ENCODE measurements at regions not wholly inside any gene's neighbourhood (a gene's known extent, or its start where the extent isn't known, plus 50 kb on each side); places are given as distances from the start of the nearest gene placed in this dataset.

DNA sequence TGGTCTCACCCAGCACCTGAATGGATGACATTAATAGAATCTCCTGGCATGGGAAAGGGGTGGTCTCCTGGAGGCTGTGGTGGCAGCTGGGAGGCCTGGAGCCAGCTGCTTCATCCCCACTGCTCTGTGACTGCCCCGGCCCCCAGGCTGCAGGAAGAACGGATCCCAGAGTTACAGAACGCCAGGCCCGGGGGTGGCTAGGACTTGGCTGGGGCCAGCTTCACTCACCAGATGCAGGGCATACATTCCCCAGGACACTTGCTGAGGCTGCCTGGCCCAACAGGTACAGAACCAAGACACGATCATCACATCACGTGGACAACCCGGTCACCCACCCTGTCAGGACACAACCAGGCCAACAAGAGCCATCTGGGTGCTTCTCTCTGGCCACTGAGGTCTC, 178.6 kb upstream of the SALL3 start:
- Histone ChIP-seq H3K36me3 (ENCODE audit: control insufficient read depth in 2 of 2, extremely low read depth in 1 of 2, insufficient read depth in 2 of 2, low read length in 2 of 2) (no peaks in the 10 kb centered on the region), H3K27me3 (ENCODE audit: control insufficient read depth, extremely low read depth, insufficient read depth, low read length) (no peaks in the 10 kb centered on the region), H3K27ac (ENCODE audit: control insufficient read depth, insufficient read depth, low read length) (no peak overlapping the region), H3K4me1 (ENCODE audit: control insufficient read depth, extremely low read depth, insufficient read depth, low read length) (no peaks in the 10 kb centered on the region), H2AFZ (ENCODE audit: control insufficient read depth, low read length) (no peak overlapping the region), H3K4me3 (ENCODE audit: control insufficient read depth in 2 of 3, extremely low read depth in 1 of 3, insufficient read depth in 2 of 3, low read depth in 1 of 3, low read length in 3 of 3) (no peak overlapping the region), H3K9ac (ENCODE audit: control insufficient read depth, extremely low read depth, insufficient read depth, low read length) (no peak overlapping the region), H3K79me2 (ENCODE audit: control insufficient read depth, insufficient read depth, low read length) (no peaks in the 10 kb centered on the region), H3K9me1 (ENCODE audit: control insufficient read depth, extremely low read depth, insufficient read depth, low read length) (no peaks in the 10 kb centered on the region), H4K20me1 (ENCODE audit: control insufficient read depth, extremely low read depth, insufficient read depth, low read length) (no peaks in the 10 kb centered on the region), H3K9me3 (ENCODE audit: control insufficient read depth, low read depth, low read length) (peaks cover 18% of the 10 kb centered on the region), H3K4me2 (ENCODE audit: control insufficient read depth, extremely low read depth, insufficient read depth, low read depth, low read length) (no peak overlapping the region)
- TF ChIP-seq, protein P1, sequence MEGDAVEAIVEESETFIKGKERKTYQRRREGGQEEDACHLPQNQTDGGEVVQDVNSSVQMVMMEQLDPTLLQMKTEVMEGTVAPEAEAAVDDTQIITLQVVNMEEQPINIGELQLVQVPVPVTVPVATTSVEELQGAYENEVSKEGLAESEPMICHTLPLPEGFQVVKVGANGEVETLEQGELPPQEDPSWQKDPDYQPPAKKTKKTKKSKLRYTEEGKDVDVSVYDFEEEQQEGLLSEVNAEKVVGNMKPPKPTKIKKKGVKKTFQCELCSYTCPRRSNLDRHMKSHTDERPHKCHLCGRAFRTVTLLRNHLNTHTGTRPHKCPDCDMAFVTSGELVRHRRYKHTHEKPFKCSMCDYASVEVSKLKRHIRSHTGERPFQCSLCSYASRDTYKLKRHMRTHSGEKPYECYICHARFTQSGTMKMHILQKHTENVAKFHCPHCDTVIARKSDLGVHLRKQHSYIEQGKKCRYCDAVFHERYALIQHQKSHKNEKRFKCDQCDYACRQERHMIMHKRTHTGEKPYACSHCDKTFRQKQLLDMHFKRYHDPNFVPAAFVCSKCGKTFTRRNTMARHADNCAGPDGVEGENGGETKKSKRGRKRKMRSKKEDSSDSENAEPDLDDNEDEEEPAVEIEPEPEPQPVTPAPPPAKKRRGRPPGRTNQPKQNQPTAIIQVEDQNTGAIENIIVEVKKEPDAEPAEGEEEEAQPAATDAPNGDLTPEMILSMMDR (optimal IDR thresholded peaks at IDR 0.05 in 1 of 3, IDR thresholded peaks at IDR 0.05 in 1 of 3, conservative IDR thresholded peaks at IDR 0.05 in 1 of 3; ENCODE audit: extremely low read depth in 1 of 3, insufficient read depth in 2 of 3, low read length in 3 of 3) = no peak
- TF ChIP-seq EZH2 (IDR thresholded peaks at IDR 0.05; ENCODE audit: low read length) = no peak
- DNase-seq (ENCODE audit: low read depth, low spot score) (no peak), FAIRE-seq (no peak)
- dilution Hi-C loops (cut with MboI; ENCODE audit: extremely low pct_ligation_motif_present, low sequenced_read_pairs) = no loop called here

- Histone ChIP-seq H3K79me2 (ENCODE audit: control insufficient read depth, insufficient read depth, low read length) (no peaks in the 10 kb centered on the region), H3K4me1 (ENCODE audit: control insufficient read depth, extremely low read depth, insufficient read depth, low read length) (no peaks in the 10 kb centered on the region), H3K27me3 (ENCODE audit: control insufficient read depth, extremely low read depth, insufficient read depth, low read length) (no peaks in the 10 kb centered on the region), H3K27ac (ENCODE audit: control insufficient read depth, insufficient read depth, low read length) (no peak overlapping the region), H2AFZ (ENCODE audit: control insufficient read depth, low read length) (no peak overlapping the region), H3K4me3 (ENCODE audit: control insufficient read depth in 2 of 3, extremely low read depth in 1 of 3, insufficient read depth in 2 of 3, low read depth in 1 of 3, low read length in 3 of 3) (no peak overlapping the region), H3K9ac (ENCODE audit: control insufficient read depth, extremely low read depth, insufficient read depth, low read length) (no peak overlapping the region), H4K20me1 (ENCODE audit: control insufficient read depth, extremely low read depth, insufficient read depth, low read length) (no peaks in the 10 kb centered on the region), H3K9me3 (ENCODE audit: control insufficient read depth, low read depth, low read length) (peaks cover 15% of the 10 kb centered on the region), H3K4me2 (ENCODE audit: control insufficient read depth, extremely low read depth, insufficient read depth, low read depth, low read length) (no peak overlapping the region), H3K9me1 (ENCODE audit: control insufficient read depth, extremely low read depth, insufficient read depth, low read length) (no peaks in the 10 kb centered on the region), H3K36me3 (ENCODE audit: control insufficient read depth in 2 of 2, extremely low read depth in 1 of 2, insufficient read depth in 2 of 2, low read length in 2 of 2) (no peaks in the 10 kb centered on the region)
- TF ChIP-seq, protein P1 (optimal IDR thresholded peaks at IDR 0.05 in 1 of 3, IDR thresholded peaks at IDR 0.05 in 1 of 3, conservative IDR thresholded peaks at IDR 0.05 in 1 of 3; ENCODE audit: extremely low read depth in 1 of 3, insufficient read depth in 2 of 3, low read length in 3 of 3) = no peak
- no peak for TF ChIP-seq EZH2 (IDR thresholded peaks at IDR 0.05; ENCODE audit: low read length)
- DNase-seq (ENCODE audit: low read depth, low spot score) = no peak
- FAIRE-seq = no peak
- dilution Hi-C loops (cut with MboI; ENCODE audit: extremely low pct_ligation_motif_present, low sequenced_read_pairs) = no loop called here
These were observed 176.5 kb upstream of the SALL3 start for GRCh38 chr18:78803104-78803503.

Measured in keratinocyte (primary cell).